Activated CD4-positive, alpha-beta T cell treated with anti-CD3 and anti-CD28 coated beads, Interleukin-2, amount 10 ng/mL, durations not matched to agents 7 days and 5 days (primary cell): ENCODE measurements at regions not wholly inside any gene's neighbourhood (a gene's known extent, or its start where the extent isn't known, plus 50 kb on each side); places are given as distances from the start of the nearest gene placed in this dataset.

ENCODE experiments used
- CTCF ChIA-PET: fragments of 350-600 bp; sonication (Branson Sonifier 250); formaldehyde crosslinking; loops from one replicate; lab custom pipeline; 2021; ENCODE audit warnings: antibody characterized with exemption; lab: Charles Lee
- POLR2A ChIA-PET: fragments of 350-600 bp; sonication (Branson Sonifier 250); formaldehyde crosslinking; loops from one replicate; lab custom pipeline; 2021; ENCODE audit warnings: antibody characterized with exemption; lab: Charles Lee
- DNase-seq: peaks from one replicate; pipeline ENCODE4 v3.0.0-alpha.2; 2020
- H3K27ac Mint-ChIP-seq: one replicate; pipeline ENCODE4 v1.8.0; 2021; ENCODE audit warnings: mild to moderate bottlenecking, moderate library complexity, mixed read lengths
- H3K27me3 Mint-ChIP-seq: one replicate; pipeline ENCODE4 v1.8.0; 2021; ENCODE audit warnings: mixed read lengths
- H3K36me3 Mint-ChIP-seq: one replicate; pipeline ENCODE4 v1.8.0; 2021; ENCODE audit warnings: low read depth, mixed read lengths
- H3K4me1 Mint-ChIP-seq: one replicate; pipeline ENCODE4 v1.8.0; 2021; ENCODE audit warnings: mixed read lengths
- H3K4me3 Mint-ChIP-seq: one replicate; pipeline ENCODE4 v1.8.0; 2021; ENCODE audit warnings: mild to moderate bottlenecking, moderate library complexity, mixed read lengths
- H3K9me3 Mint-ChIP-seq: one replicate; pipeline ENCODE4 v1.8.0; 2021; ENCODE audit warnings: mixed read lengths

DNA sequence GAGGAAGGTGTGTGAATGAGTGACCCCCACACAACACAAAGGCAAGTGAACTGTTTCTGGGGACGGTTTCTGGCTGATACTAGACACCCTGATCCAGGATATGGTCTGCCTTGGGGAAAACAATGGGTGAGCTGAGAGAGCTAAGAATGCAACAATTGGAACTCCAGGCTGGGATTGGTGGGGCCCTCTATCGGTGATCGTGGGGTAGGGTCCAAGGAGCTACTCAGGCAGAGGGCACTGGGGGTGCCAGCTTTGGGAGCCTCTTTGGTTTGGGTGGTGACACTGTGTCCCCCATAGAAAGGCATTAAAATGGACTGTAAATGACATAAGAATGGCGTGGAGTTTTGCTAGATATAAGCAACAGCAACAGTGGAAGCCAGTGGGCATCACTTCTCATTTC is 439.1 kb downstream of the DMAC1 start:
- CTCF ChIA-PET = no interaction called here
- Mint-ChIP-seq H3K4me1 (no peaks in the 10 kb centered on the region), H3K27me3 (peaks cover 13% of the 10 kb centered on the region), H3K9me3 (no peaks in the 10 kb centered on the region), H3K27ac (no peak overlapping the region), H3K4me3 (no peak overlapping the region), H3K36me3 (no peaks in the 10 kb centered on the region)
- DNase-seq = no peak
- POLR2A ChIA-PET = no interaction called here

DNA sequence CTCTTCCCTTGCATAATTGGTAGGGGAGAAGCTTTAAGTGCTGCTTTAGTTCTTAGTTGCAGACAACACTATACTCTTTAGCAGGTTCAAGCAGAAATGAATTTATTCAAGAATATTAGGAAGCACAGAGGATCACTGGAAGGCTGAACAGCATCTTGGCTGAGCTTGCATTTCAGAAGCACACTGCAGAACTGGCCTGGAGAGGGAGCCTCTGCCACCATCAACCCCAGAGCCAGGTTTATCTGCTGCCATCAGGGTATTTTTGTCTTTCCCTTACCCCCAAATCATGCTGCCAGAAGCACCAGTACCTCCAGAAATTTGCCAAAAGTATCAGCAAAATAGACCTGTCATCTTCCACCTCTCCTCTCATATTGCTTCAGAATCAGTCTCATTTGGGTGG is 440.7 kb downstream of the DMAC1 start:
- no peaks in the 10 kb centered on the region for H3K9me3 Mint-ChIP-seq
- CTCF ChIA-PET = no interaction called here

GRCh38 chr9:7354704-7355103 is 444.9 kb downstream of the DMAC1 start:
- Mint-ChIP-seq H3K27me3 (peaks cover 30% of the 10 kb centered on the region), H3K27ac (no peak overlapping the region), H3K4me1 (no peaks in the 10 kb centered on the region), H3K9me3 (no peaks in the 10 kb centered on the region), H3K4me3 (no peak overlapping the region), H3K36me3 (no peaks in the 10 kb centered on the region)
- CTCF ChIA-PET = no interaction called here
- DNase-seq = no peak
- POLR2A ChIA-PET = no interaction called here

More for the DNA sequence above, 440.7 kb downstream of the DMAC1 start:
- POLR2A ChIA-PET = no interaction called here
- Mint-ChIP-seq H3K4me1 (no peaks in the 10 kb centered on the region), H3K27ac (no peak overlapping the region), H3K27me3 (peaks cover 17% of the 10 kb centered on the region), H3K36me3 (no peaks in the 10 kb centered on the region), H3K4me3 (no peak overlapping the region)
- no peak for DNase-seq

- no peak overlapping the region for H3K27ac Mint-ChIP-seq
- no peak for DNase-seq
- peaks cover 3% of the 10 kb centered on the region for H3K9me3 Mint-ChIP-seq
- H3K27me3 Mint-ChIP-seq = peaks cover 24% of the 10 kb centered on the region
- no peaks in the 10 kb centered on the region for H3K36me3 Mint-ChIP-seq
- H3K4me3 Mint-ChIP-seq = no peak overlapping the region
- H3K4me1 Mint-ChIP-seq = no peaks in the 10 kb centered on the region
- ChIA-PET POLR2A (no interaction called here), CTCF (no interaction called here)
Observed at GRCh38 chr9:7348692-7349091, 450.9 kb downstream of the DMAC1 start.

- Mint-ChIP-seq H3K36me3 (no peaks in the 10 kb centered on the region), H3K27ac (no peak overlapping the region), H3K27me3 (peaks cover 19% of the 10 kb centered on the region), H3K4me3 (no peak overlapping the region), H3K9me3 (peaks cover 3% of the 10 kb centered on the region), H3K4me1 (no peaks in the 10 kb centered on the region)
- no peak for DNase-seq
- CTCF ChIA-PET = no interaction called here
- POLR2A ChIA-PET = no interaction called here
Observed at GRCh38 chr9:7347556-7347955, 452.0 kb downstream of the DMAC1 start.

DNA sequence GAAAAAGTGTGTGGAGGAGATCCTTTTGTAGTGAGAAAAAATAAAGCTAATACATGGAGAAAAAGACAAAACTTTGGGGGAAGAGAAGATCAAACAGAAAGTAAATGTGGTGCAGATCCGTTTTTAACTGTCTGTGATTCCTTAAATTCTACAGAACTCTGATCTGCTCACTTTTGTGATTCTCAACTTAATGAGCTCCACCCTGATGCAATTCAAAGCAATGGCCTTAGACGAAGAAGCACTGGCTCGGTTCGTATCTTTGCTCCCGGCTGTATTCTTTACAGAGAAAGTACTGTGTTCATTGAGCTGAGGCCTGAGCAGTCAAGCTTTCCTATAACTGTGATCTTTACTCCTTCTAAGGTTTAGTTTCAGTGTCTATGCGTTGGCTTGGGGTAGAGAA is 453.4 kb downstream of the DMAC1 start:
- no peak overlapping the region for H3K27ac Mint-ChIP-seq
- POLR2A ChIA-PET = no interaction called here
- peaks cover 20% of the 10 kb centered on the region for H3K27me3 Mint-ChIP-seq

DNA sequence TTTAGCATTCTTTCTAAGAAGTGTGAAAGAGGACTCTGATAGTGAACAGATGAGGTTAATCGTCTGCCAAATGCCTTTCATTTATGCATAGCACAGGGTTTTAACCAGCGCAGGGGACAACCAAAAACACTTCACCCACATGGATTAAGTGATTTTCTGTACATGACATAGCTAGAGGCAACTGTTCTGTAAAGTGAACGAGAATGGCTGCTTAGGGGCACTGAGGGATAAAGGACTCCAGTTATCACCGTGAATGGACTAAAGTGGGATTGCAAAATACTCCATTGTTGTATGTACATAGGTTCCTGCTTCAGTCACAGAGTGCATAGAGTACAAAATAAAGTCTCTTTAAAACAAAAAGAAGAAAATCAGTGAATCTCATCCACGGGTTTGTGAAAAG is 456.8 kb downstream of the DMAC1 start:
- POLR2A ChIA-PET = no interaction called here

More for the DNA sequence above, 453.4 kb downstream of the DMAC1 start:
- H3K9me3 Mint-ChIP-seq = peaks cover 3% of the 10 kb centered on the region
- no peak overlapping the region for H3K4me3 Mint-ChIP-seq
- no peak for DNase-seq
- H3K4me1 Mint-ChIP-seq = no peaks in the 10 kb centered on the region
- CTCF ChIA-PET = no interaction called here
- H3K36me3 Mint-ChIP-seq = no peaks in the 10 kb centered on the region

DNA sequence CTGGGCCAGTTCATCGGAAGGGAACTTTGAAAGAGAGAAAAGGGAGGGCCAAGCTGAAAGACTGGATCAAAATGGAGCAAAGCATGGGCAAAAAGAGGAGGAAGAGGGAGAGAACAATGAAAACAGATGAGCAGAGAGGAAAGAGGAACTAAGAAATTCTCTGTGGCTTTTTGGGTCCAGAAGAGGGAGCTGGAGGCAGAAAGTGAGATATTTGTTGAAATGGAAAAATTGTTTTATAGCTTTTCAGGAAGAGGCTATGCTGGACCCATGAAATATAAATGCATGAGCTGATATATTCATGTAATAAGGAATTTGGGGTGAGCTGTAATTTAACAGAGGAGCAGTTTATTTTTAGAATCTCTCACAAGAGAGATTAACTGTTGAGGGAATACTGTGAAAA is 457.3 kb downstream of the DMAC1 start:
- no peak overlapping the region for H3K4me3 Mint-ChIP-seq
- CTCF ChIA-PET = interaction anchor here (0.6 to 0.9 kb wide), 2 partner anchors 237 to 612 kb away, joined by 3 read pairs; no protein-coding TSS in a partner anchor
- DNase-seq = no peak
- no peaks in the 10 kb centered on the region for H3K36me3 Mint-ChIP-seq
- no peaks in the 10 kb centered on the region for H3K9me3 Mint-ChIP-seq
- no peaks in the 10 kb centered on the region for H3K4me1 Mint-ChIP-seq
- peaks cover 18% of the 10 kb centered on the region for H3K27me3 Mint-ChIP-seq
- POLR2A ChIA-PET = no interaction called here
- no peak overlapping the region for H3K27ac Mint-ChIP-seq

More for the DNA sequence above, 456.8 kb downstream of the DMAC1 start:
- DNase-seq = no peak
- Mint-ChIP-seq H3K9me3 (no peaks in the 10 kb centered on the region), H3K27ac (no peak overlapping the region), H3K4me1 (no peaks in the 10 kb centered on the region), H3K36me3 (no peaks in the 10 kb centered on the region), H3K27me3 (peaks cover 18% of the 10 kb centered on the region), H3K4me3 (no peak overlapping the region)
- CTCF ChIA-PET = interaction anchor here (0.6 to 0.9 kb wide), 2 partner anchors 238 to 613 kb away, joined by 3 read pairs; no protein-coding TSS in a partner anchor

GRCh38 chr9:7341571-7341970 is 458.0 kb downstream of the DMAC1 start:
- no peak overlapping the region for H3K27ac Mint-ChIP-seq

DNA sequence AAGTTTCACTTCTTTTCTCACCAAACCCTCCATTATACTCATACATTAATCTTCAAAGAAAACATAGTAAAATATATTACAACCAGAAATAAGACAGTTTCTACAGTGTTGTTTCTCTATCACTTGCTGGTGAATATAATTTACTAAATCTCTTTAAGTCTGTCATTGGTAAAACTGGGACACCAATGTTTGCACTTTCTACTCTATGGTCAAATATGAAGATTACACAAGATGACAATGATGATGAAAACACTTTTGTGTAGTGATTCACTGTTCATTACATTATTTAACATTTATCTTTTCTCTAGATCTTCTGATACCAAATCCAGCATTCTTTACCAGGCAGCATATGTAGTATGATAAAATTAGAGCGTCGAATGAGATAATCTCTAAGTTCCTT is 459.1 kb downstream of the DMAC1 start:
- no peaks in the 10 kb centered on the region for H3K4me1 Mint-ChIP-seq
- no peak for DNase-seq
- peaks cover 19% of the 10 kb centered on the region for H3K27me3 Mint-ChIP-seq
- no peaks in the 10 kb centered on the region for H3K9me3 Mint-ChIP-seq
- H3K27ac Mint-ChIP-seq = no peak overlapping the region
- no peaks in the 10 kb centered on the region for H3K36me3 Mint-ChIP-seq
- no peak overlapping the region for H3K4me3 Mint-ChIP-seq
- POLR2A ChIA-PET = no interaction called here
- CTCF ChIA-PET = no interaction called here

More at GRCh38 chr9:7341571-7341970, 458.0 kb downstream of the DMAC1 start:
- ChIA-PET POLR2A (no interaction called here), CTCF (no interaction called here)
- DNase-seq = no peak
- Mint-ChIP-seq H3K36me3 (no peaks in the 10 kb centered on the region), H3K4me1 (no peaks in the 10 kb centered on the region), H3K9me3 (no peaks in the 10 kb centered on the region), H3K4me3 (no peak overlapping the region), H3K27me3 (peaks cover 19% of the 10 kb centered on the region)

DNA sequence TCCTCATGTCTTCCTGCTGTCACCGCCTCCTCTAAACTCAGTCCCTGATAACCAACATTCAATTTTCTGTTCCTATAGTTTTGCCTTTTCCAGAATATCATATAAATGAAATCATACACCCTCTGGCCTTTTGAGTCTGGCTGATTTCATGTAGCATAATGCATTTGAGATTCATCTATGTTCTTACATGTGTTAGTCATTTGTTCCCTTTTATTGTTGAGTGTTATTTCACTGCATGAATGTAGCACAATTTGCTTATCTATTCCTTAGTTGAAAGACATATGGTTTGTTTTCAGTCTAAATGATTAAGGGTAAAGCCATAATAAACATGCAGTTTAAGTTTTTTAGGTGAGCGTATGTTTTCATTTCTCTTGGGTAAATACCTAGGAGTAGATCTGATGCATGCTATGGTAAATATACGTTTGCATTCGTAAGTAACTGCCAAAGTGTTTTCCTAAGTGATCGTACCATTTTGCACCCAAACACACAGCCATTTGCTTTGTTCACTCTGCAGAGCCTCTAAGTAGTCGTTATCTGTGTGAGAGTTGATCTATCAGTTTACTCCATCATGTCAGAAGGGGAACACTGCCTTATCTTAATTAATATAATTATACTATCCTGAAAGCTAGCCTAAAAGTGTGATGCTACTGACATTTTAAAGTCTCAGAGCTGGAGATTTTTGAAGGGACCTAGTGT is 460.8 kb downstream of the DMAC1 start:
- Mint-ChIP-seq H3K36me3 (no peaks in the 10 kb centered on the region), H3K27me3 (peaks cover 14% of the 10 kb centered on the region), H3K9me3 (no peaks in the 10 kb centered on the region), H3K4me3 (no peak overlapping the region), H3K4me1 (no peaks in the 10 kb centered on the region), H3K27ac (no peak overlapping the region)
- POLR2A ChIA-PET = no interaction called here
- DNase-seq = no peak
- CTCF ChIA-PET = no interaction called here

DNA sequence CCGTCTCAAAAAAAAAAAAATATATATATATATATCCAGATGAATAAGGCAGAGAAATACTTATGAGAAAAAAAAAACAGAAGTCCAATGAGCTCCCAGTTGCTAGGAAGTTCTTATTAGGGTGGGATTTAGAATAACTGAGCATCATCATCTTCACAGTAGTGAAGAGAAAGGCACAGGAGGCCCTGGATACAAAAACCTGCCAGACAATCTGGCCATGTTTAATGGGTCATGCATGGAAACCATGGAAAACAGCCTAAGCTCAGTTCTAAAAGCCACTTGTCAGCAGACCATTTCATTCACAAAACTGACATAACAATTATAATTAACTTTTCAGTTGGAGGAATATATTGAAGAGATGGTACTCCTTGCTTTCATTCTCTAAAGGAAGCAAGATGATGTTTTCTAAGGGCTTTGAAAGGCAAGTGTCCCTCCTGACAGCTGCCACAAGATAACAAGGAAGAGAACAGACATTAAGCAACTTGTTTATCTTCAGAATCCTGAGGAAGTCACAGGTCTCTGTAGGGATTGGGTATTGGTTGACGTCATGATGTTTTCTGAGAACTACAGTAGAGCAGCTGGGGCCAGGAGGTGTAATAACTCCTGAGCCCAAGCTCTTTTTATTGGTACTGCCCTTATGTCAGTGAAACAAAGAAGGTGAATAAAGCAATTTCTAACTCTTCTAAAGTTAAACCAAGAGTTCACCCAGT is 463.1 kb downstream of the DMAC1 start:
- H3K9me3 Mint-ChIP-seq = no peaks in the 10 kb centered on the region
- H3K27me3 Mint-ChIP-seq = peaks cover 10% of the 10 kb centered on the region
- no peak overlapping the region for H3K27ac Mint-ChIP-seq
- CTCF ChIA-PET = no interaction called here
- DNase-seq = no peak
- no peaks in the 10 kb centered on the region for H3K4me1 Mint-ChIP-seq
- no peak overlapping the region for H3K4me3 Mint-ChIP-seq
- no peaks in the 10 kb centered on the region for H3K36me3 Mint-ChIP-seq
- POLR2A ChIA-PET = no interaction called here

DNA sequence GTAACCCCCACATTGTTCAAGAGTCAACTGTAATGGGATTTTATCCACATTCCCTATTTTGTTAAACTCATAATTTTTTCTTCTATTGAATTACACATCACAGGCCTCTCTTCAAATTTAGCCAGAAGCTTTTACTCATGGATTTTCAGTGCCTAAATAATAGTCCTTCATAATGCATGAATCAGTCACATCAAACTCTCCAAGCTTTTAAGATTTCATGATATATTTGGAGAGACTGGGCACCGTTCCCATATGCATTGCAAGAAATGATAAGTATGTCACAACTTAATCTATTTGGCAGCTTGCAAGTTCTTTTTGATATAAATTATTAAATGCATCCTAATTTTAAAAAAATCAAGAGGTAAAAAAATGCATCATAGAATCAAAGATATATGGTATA is 465.9 kb downstream of the DMAC1 start:
- POLR2A ChIA-PET = no interaction called here
- H3K36me3 Mint-ChIP-seq = no peaks in the 10 kb centered on the region
- H3K27me3 Mint-ChIP-seq = peaks cover 6% of the 10 kb centered on the region
- CTCF ChIA-PET = no interaction called here
- no peaks in the 10 kb centered on the region for H3K9me3 Mint-ChIP-seq
- DNase-seq = no peak
- H3K4me3 Mint-ChIP-seq = no peak overlapping the region
- no peak overlapping the region for H3K27ac Mint-ChIP-seq
- H3K4me1 Mint-ChIP-seq = no peaks in the 10 kb centered on the region
